GM23338 (cell line): ENCODE measurements at regions not wholly inside any gene's neighbourhood (a gene's known extent, or its start where the extent isn't known, plus 50 kb on each side); places are given as distances from the start of the nearest gene placed in this dataset.

ENCODE experiments used
- ATAC-seq: fragments of 200-7000 bp; cut with Tn5 transposase; 3 replicates; pipeline ENCODE4 v1.9.1; 2020
- DNase-seq: peaks from one replicate; pipeline ENCODE4 v3.0.0-alpha.2; 2015; ENCODE audit warnings: low spot score
- H2AFZ ChIP-seq: fragments of 200-600 bp; sonication (generic); 2 replicates; pipeline ENCODE4 v1.8.0; 2016; ENCODE audit warnings: antibody characterized with exemption, mild to moderate bottlenecking, moderate library complexity
- H3F3A ChIP-seq: fragments of 200-600 bp; sonication (generic); replicated peaks from 2 replicates; pipeline ENCODE4 v1.8.0; 2017; ENCODE audit warnings: antibody characterized with exemption, mixed run types, low read depth
- H3K27ac ChIP-seq: fragments of 200-600 bp; sonication (generic); 2 replicates; pipeline ENCODE4 v1.6.1; 2016; ENCODE audit warnings: low read depth
- H3K27me3 ChIP-seq: fragments of 200-600 bp; sonication (generic); 2 replicates; pipeline ENCODE4 v1.8.0; 2016; ENCODE audit warnings: mild to moderate bottlenecking, mixed run types, moderate library complexity; ENCODE audit not compliant: insufficient read depth
- H3K36me3 ChIP-seq: fragments of 200-600 bp; sonication (generic); 2 replicates; pipeline ENCODE4 v1.8.0; 2016; ENCODE audit warnings: mild to moderate bottlenecking; ENCODE audit not compliant: insufficient read depth
- H3K4me1 ChIP-seq: fragments of 200-600 bp; sonication (generic); 2 replicates; pipeline ENCODE4 v1.8.0; 2016; ENCODE audit warnings: mild to moderate bottlenecking, moderate library complexity; ENCODE audit not compliant: insufficient read depth
- H3K4me2 ChIP-seq: fragments of 200-600 bp; sonication (generic); 2 replicates; pipeline ENCODE4 v1.7.1; 2017; ENCODE audit warnings: mixed run types
- H3K4me3 ChIP-seq: fragments of 200-600 bp; sonication (generic); 2 replicates; pipeline ENCODE4 v1.6.1; 2016; ENCODE audit warnings: mixed run types
- H3K79me2 ChIP-seq: fragments of 200-600 bp; sonication (generic); replicated peaks from 2 replicates; pipeline ENCODE4 v1.8.0; 2017; ENCODE audit warnings: mild to moderate bottlenecking; ENCODE audit not compliant: insufficient read depth
- H3K9me2 ChIP-seq: fragments of 200-600 bp; sonication (generic); 2 replicates; pipeline ENCODE4 v1.8.0; 2017; ENCODE audit not compliant: insufficient read depth
- H4K20me1 ChIP-seq: fragments of 200-600 bp; sonication (generic); replicated peaks from 2 replicates; pipeline ENCODE4 v1.8.0; 2017; ENCODE audit warnings: mild to moderate bottlenecking; ENCODE audit not compliant: insufficient read depth
- H3K27ac Mint-ChIP-seq: 2 replicates; pipeline ENCODE4 v1.8.0; 2020; ENCODE audit warnings: inconsistent platforms, mild to moderate bottlenecking, moderate library complexity, mixed read lengths
- H3K27me3 Mint-ChIP-seq: 3 replicates; pipeline ENCODE4 v1.8.0; 2022; ENCODE audit warnings: low read depth, mild to moderate bottlenecking, moderate library complexity, mixed read lengths, inconsistent platforms; ENCODE audit not compliant: insufficient read depth, poor library complexity
- H3K36me3 Mint-ChIP-seq: 3 replicates; pipeline ENCODE4 v1.8.0; 2021; ENCODE audit warnings: low read depth, mild to moderate bottlenecking, inconsistent platforms, moderate library complexity, mixed read lengths
- H3K4me1 Mint-ChIP-seq: 3 replicates; pipeline ENCODE4 v1.8.0; 2020; ENCODE audit warnings: mild to moderate bottlenecking, inconsistent platforms, mixed read lengths
- H3K4me3 Mint-ChIP-seq: 3 replicates; pipeline ENCODE4 v1.8.0; 2021; ENCODE audit warnings: moderate library complexity, mild to moderate bottlenecking, inconsistent platforms, mixed read lengths
- H3K9me3 Mint-ChIP-seq: 3 replicates; pipeline ENCODE4 v1.8.0; 2020; ENCODE audit warnings: moderate library complexity, mild to moderate bottlenecking, inconsistent platforms, mixed read lengths
- EZH2 ChIP-seq: fragments of 200-600 bp; sonication (generic); IDR thresholded peaks from one replicate; pipeline ENCODE4 v1.8.0; 2017; ENCODE audit warnings: antibody characterized with exemption, mild to moderate bottlenecking, low read depth; ENCODE audit not compliant: unreplicated experiment
- EZH2phosphoT487 ChIP-seq: fragments of 200-600 bp; sonication (generic); IDR thresholded peaks from one replicate; pipeline ENCODE4 v1.8.1; 2018; ENCODE audit warnings: antibody characterized with exemption; ENCODE audit not compliant: unreplicated experiment
- JUNB ChIP-seq: IDR thresholded peaks from one replicate; pipeline ENCODE4 v1.6.1; 2016; ENCODE audit warnings: antibody characterized with exemption; ENCODE audit not compliant: unreplicated experiment
- NANOG ChIP-seq: IDR thresholded peaks from 2 replicates; pipeline ENCODE4 v1.6.1; 2016; ENCODE audit warnings: antibody characterized with exemption, borderline replicate concordance
- POLR2AphosphoS5 ChIP-seq: IDR thresholded peaks from 2 replicates; pipeline ENCODE4 v1.6.1; 2016; ENCODE audit warnings: antibody characterized with exemption, low read depth
- STAT1 ChIP-seq: IDR thresholded peaks from one replicate; pipeline ENCODE4 v1.6.1; 2016; ENCODE audit warnings: antibody characterized with exemption; ENCODE audit not compliant: unreplicated experiment
- ZNF114 ChIP-seq: fragments of 250-450 bp; sonication (Bioruptor Pico); IDR thresholded peaks from 2 replicates; pipeline ENCODE4 v1.5.0; 2020; ENCODE audit warnings: mild to moderate bottlenecking, moderate library complexity
- TF ChIP-seq, protein P1 (sequence below): IDR thresholded peaks from one replicate; pipeline ENCODE4 v1.6.1; 2018; ENCODE audit warnings: antibody characterized with exemption; ENCODE audit not compliant: unreplicated experiment
- TF ChIP-seq, protein P2 (sequence below), 2 experiments: fragments of 200-600 bp in 1 of 2; sonication (generic) in 1 of 2; conservative IDR thresholded peaks; 2 replicates each; pipeline versions ENCODE4 v1.5.1 to v1.6.1; 2016 to 2017; ENCODE audit warnings: antibody characterized with exemption in 2 of 2, low read depth in 2 of 2, mild to moderate bottlenecking in 2 of 2, moderate library complexity in 1 of 2

- TF ChIP-seq ZNF114 (CRISPR knock-in tag) (no peak), EZH2 (no peak), EZH2phosphoT487 (no peak), JUNB (no peak), STAT1 (no peak), NANOG (no peak), POLR2AphosphoS5 (no peak)
- TF ChIP-seq, protein P1, sequence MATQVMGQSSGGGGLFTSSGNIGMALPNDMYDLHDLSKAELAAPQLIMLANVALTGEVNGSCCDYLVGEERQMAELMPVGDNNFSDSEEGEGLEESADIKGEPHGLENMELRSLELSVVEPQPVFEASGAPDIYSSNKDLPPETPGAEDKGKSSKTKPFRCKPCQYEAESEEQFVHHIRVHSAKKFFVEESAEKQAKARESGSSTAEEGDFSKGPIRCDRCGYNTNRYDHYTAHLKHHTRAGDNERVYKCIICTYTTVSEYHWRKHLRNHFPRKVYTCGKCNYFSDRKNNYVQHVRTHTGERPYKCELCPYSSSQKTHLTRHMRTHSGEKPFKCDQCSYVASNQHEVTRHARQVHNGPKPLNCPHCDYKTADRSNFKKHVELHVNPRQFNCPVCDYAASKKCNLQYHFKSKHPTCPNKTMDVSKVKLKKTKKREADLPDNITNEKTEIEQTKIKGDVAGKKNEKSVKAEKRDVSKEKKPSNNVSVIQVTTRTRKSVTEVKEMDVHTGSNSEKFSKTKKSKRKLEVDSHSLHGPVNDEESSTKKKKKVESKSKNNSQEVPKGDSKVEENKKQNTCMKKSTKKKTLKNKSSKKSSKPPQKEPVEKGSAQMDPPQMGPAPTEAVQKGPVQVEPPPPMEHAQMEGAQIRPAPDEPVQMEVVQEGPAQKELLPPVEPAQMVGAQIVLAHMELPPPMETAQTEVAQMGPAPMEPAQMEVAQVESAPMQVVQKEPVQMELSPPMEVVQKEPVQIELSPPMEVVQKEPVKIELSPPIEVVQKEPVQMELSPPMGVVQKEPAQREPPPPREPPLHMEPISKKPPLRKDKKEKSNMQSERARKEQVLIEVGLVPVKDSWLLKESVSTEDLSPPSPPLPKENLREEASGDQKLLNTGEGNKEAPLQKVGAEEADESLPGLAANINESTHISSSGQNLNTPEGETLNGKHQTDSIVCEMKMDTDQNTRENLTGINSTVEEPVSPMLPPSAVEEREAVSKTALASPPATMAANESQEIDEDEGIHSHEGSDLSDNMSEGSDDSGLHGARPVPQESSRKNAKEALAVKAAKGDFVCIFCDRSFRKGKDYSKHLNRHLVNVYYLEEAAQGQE, result no peak
- TF ChIP-seq, protein P2, sequence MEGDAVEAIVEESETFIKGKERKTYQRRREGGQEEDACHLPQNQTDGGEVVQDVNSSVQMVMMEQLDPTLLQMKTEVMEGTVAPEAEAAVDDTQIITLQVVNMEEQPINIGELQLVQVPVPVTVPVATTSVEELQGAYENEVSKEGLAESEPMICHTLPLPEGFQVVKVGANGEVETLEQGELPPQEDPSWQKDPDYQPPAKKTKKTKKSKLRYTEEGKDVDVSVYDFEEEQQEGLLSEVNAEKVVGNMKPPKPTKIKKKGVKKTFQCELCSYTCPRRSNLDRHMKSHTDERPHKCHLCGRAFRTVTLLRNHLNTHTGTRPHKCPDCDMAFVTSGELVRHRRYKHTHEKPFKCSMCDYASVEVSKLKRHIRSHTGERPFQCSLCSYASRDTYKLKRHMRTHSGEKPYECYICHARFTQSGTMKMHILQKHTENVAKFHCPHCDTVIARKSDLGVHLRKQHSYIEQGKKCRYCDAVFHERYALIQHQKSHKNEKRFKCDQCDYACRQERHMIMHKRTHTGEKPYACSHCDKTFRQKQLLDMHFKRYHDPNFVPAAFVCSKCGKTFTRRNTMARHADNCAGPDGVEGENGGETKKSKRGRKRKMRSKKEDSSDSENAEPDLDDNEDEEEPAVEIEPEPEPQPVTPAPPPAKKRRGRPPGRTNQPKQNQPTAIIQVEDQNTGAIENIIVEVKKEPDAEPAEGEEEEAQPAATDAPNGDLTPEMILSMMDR (conservative IDR thresholded peaks at IDR 0.05; ENCODE audit: low read depth in 2 of 2), result no peak
These were observed 367.7 kb upstream of the NPVF start (continued) for GRCh38 chr7:25595996-25596395.

DNA sequence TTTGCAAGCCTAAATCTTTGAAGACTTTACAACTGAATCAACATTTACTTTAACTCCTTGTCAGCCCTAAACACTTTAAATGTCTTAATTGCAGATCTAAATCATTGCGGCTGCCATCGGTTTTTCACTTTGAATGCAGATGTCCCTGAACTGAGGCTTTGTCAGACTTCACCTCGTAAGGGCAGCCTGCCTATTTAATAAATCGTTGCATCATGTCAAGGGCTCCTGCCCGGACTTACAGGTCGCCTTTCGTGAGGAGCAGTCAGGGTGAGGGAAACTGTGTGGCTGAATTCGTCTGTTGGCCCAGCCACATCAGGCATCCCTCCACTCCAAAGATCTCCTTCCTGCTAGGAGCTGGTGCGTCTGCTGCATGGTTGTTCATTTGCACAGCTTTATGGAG is 368.2 kb upstream of the NPVF start:
- Histone ChIP-seq H4K20me1 (no peaks in the 10 kb centered on the region), H3K27ac (no peak overlapping the region), H3K4me2 (no peak overlapping the region), H3K4me1 (peaks cover 5% of the 10 kb centered on the region; the same call in 1 of the 2 replicates), H3K9me2 (no peaks in the 10 kb centered on the region), H3K27me3 (no peaks in the 10 kb centered on the region), H3K4me3 (no peak overlapping the region), H2AFZ (no peak overlapping the region), H3K79me2 (no peaks in the 10 kb centered on the region), H3F3A (no peaks in the 10 kb centered on the region), H3K36me3 (no peaks in the 10 kb centered on the region)
- ATAC-seq (no peak), DNase-seq (no peak)
- H3K4me1 Mint-ChIP-seq, result no peaks in the 10 kb centered on the region
- H3K9me3 Mint-ChIP-seq, result no peaks in the 10 kb centered on the region
- no peak overlapping the region for H3K27ac Mint-ChIP-seq
- H3K27me3 Mint-ChIP-seq, result no peaks in the 10 kb centered on the region
- no peak overlapping the region for H3K4me3 Mint-ChIP-seq
- no peaks in the 10 kb centered on the region for H3K36me3 Mint-ChIP-seq
- TF ChIP-seq, protein P2 (conservative IDR thresholded peaks at IDR 0.05; ENCODE audit: low read depth in 2 of 2), result no peak
- no peak for TF ChIP-seq EZH2
- TF ChIP-seq, protein P1, result no peak
- no peak for TF ChIP-seq ZNF114 (CRISPR knock-in tag)
- no peak for TF ChIP-seq POLR2AphosphoS5
- TF ChIP-seq NANOG, result no peak
